T-helper 2 cell treated with Interferon-gamma antibody and Interleukin-4, amounts not matched to agents 100 ng/mL and 5 ng/mL, for 36 hours (primary cell): ENCODE measurements at regions not wholly inside any gene's neighbourhood (a gene's known extent, or its start where the extent isn't known, plus 50 kb on each side); places are given as distances from the start of the nearest gene placed in this dataset.
"Not testable (repeated sequence)": the region's sequence is repeated elsewhere in the genome, so short reads cannot be mapped to it uniquely, and the experiment has no call there.

Experiments
- intact Hi-C: fragments of 100-400 bp; cut with micrococcal nuclease; formaldehyde crosslinking; loops from one replicate; pipeline ENCODE4 v1.15.1; 2023

GRCh38 chr7:106565428-106565827 lies 95.5 kb downstream of the CCDC71L start:
- intact Hi-C loops = no loop called here

GRCh38 chr7:106563466-106564150 lies 97.3 kb downstream of the CCDC71L start:
- intact Hi-C loops = no loop called here

GRCh38 chr7:106562711-106563366 lies 98.1 kb downstream of the CCDC71L start:
- intact Hi-C loops = no loop called here

- intact Hi-C loops = no loop called here
Observed at GRCh38 chr7:106561666-106562411, 99.1 kb downstream of the CCDC71L start.

GRCh38 chr7:106561151-106561550 lies 99.8 kb downstream of the CCDC71L start:
- intact Hi-C loops = no loop called here

GRCh38 chr7:106560482-106560881 lies 100.5 kb downstream of the CCDC71L start:
- intact Hi-C loops = no loop called here

GRCh38 chr7:106556244-106556643 lies 104.7 kb downstream of the CCDC71L start:
- intact Hi-C loops = not testable (repeated sequence)

- intact Hi-C loops = not testable (repeated sequence)
Observed at GRCh38 chr7:106554623-106555022, 106.3 kb downstream of the CCDC71L start.

- intact Hi-C loops = no loop called here
Observed at GRCh38 chr7:106553446-106553836, 107.5 kb downstream of the CCDC71L start.

- intact Hi-C loops = no loop called here
Observed at GRCh38 chr7:106552645-106553445, 108.1 kb downstream of the CCDC71L start.

- intact Hi-C loops = no loop called here
Observed at GRCh38 chr7:106551936-106552335, 109.0 kb downstream of the CCDC71L start.

GRCh38 chr7:106548491-106548890 lies 112.5 kb downstream of the CCDC71L start:
- intact Hi-C loops = loop anchor here (10.0 kb wide), 1 partner anchor 46 kb away; no protein-coding TSS in a partner anchor

- intact Hi-C loops = loop anchor here (10.0 kb wide), 1 partner anchor 50 kb away; no protein-coding TSS in a partner anchor
Observed at GRCh38 chr7:106545275-106545674, 115.7 kb downstream of the CCDC71L start.

- intact Hi-C loops = loop anchor here (10.0 kb wide), 1 partner anchor 52 kb away; no protein-coding TSS in a partner anchor
Observed at GRCh38 chr7:106543221-106543757, 117.7 kb downstream of the CCDC71L start.

- intact Hi-C loops = loop anchor here (1.0 to 10.0 kb wide), 3 partner anchors 52 to 194 kb away; no protein-coding TSS in a partner anchor
Observed at GRCh38 chr7:106542550-106543220, 118.3 kb downstream of the CCDC71L start.

GRCh38 chr7:106538638-106539037 lies 122.3 kb downstream of the CCDC71L start:
- intact Hi-C loops = no loop called here

- intact Hi-C loops = no loop called here
Observed at GRCh38 chr7:106537119-106537518, 123.8 kb downstream of the CCDC71L start.

GRCh38 chr7:106536079-106536478 lies 124.9 kb downstream of the CCDC71L start:
- intact Hi-C loops = no loop called here

GRCh38 chr7:106535234-106535932 lies 125.6 kb downstream of the CCDC71L start:
- intact Hi-C loops = no loop called here
